HepG2 (cell line): ENCODE measurements at regions not wholly inside any gene's neighbourhood (a gene's known extent, or its start where the extent isn't known, plus 50 kb on each side); places are given as distances from the start of the nearest gene placed in this dataset.

Experiments
- ATAC-seq: fragments of 200-7000 bp; cut with Tn5 transposase; 3 replicates; pipeline ENCODE4 v1.9.1; 2020; ENCODE audit warnings: mild to moderate bottlenecking, moderate library complexity
- BruUV-seq: library from RNA; stranded (reverse); fragments of 400-500 nt; replicated peaks from 2 replicates; lab custom pipeline; 2021; lab: Mats Ljungman, UMichigan
- CTCF ChIA-PET: fragments of 300-600 bp; formaldehyde crosslinking; extraction: SDS; loops from one replicate; lab custom pipeline; 2021; ENCODE audit warnings: low total read pairs, inconsistent platforms, low intra/inter-chr PET ratio; lab: Yijun Ruan, JAX
- POLR2A ChIA-PET: fragments of 350-600 bp; sonication (Branson Sonifier 250); formaldehyde crosslinking; loops from one replicate; lab custom pipeline; 2020; ENCODE audit warnings: antibody characterized with exemption, inconsistent platforms; lab: Yijun Ruan, JAX
- DNase-seq: peaks from one replicate; pipeline ENCODE4 v3.0.0-alpha.2; 2015; ENCODE audit warnings: low spot score
- FAIRE-seq: peaks from 3 replicates; lab custom pipeline; 2011; peaks lifted over from hg19 to GRCh38; lab: Jason Lieb, UNC
- H2AFZ ChIP-seq: one replicate; pipeline ENCODE4 v1.6.1; 2011; ENCODE audit warnings: low read length, inconsistent platforms
- H3K27ac ChIP-seq: fragments of 300-600 bp; 3 replicates; pipeline ENCODE4 v1.8.0; 2011; ENCODE audit warnings: mixed run types, mild to moderate bottlenecking, mixed read lengths, low read length, inconsistent platforms; ENCODE audit not compliant: insufficient read depth; ENCODE audit errors: extremely low read length
- H3K27me3 ChIP-seq, 2 experiments: fragments of 200-600 bp in 1 of 2; 2 replicates in 1 of 2; 3 replicates in 1 of 2; pipeline versions ENCODE4 v1.6.0 to v1.8.0; 2011; ENCODE audit warnings: low read length in 2 of 2, mild to moderate bottlenecking in 2 of 2, moderate library complexity in 2 of 2, inconsistent platforms in 1 of 2; ENCODE audit not compliant: insufficient read depth in 2 of 2, control insufficient read depth in 1 of 2
- H3K36me3 ChIP-seq, 2 experiments: fragments of 200-600 bp in 1 of 2; replicated peaks in 1 of 2; 2 replicates in 1 of 2; 3 replicates in 1 of 2; pipeline versions ENCODE4 v1.5.1 to v1.8.0; 2011; ENCODE audit warnings: low read length in 2 of 2, inconsistent platforms in 1 of 2; ENCODE audit not compliant: insufficient read depth in 2 of 2, control insufficient read depth in 1 of 2
- H3K4me1 ChIP-seq: 2 replicates; pipeline ENCODE4 v1.5.1; 2012; ENCODE audit warnings: low read length, inconsistent platforms; ENCODE audit not compliant: insufficient read depth
- H3K4me2 ChIP-seq: 2 replicates; pipeline ENCODE4 v1.6.0; 2011; ENCODE audit warnings: low read depth, low read length, inconsistent platforms
- H3K4me3 ChIP-seq, 3 experiments: fragments of 200-600 bp in 1 of 3; sonication (generic), shearing (Covaris generic) in 1 of 3; replicated peaks in 1 of 3; 2 replicates each; pipeline ENCODE4 v1.5.1; 2011 to 2016; ENCODE audit warnings: low read length in 3 of 3, inconsistent platforms in 2 of 3, low read depth in 2 of 3, mild to moderate bottlenecking in 2 of 3, control low read depth in 1 of 3, mixed read lengths in 1 of 3; ENCODE audit not compliant: insufficient read depth in 1 of 3
- H3K79me2 ChIP-seq: one replicate; pipeline ENCODE4 v1.6.1; 2011; ENCODE audit warnings: low read length, inconsistent platforms; ENCODE audit not compliant: insufficient read depth
- H3K9ac ChIP-seq: 2 replicates; pipeline ENCODE4 v1.6.0; 2011; ENCODE audit warnings: mild to moderate bottlenecking, low read depth, low read length, inconsistent platforms; ENCODE audit not compliant: insufficient read depth
- H3K9me3 ChIP-seq: 2 replicates; pipeline ENCODE4 v1.5.1; 2012; ENCODE audit warnings: mild to moderate bottlenecking, low read length
- H4K20me1 ChIP-seq: 2 replicates; pipeline ENCODE4 v1.6.0; 2011; ENCODE audit warnings: inconsistent platforms, mild to moderate bottlenecking, low read length, moderate library complexity; ENCODE audit not compliant: insufficient read depth
- ATF7 ChIP-seq, 2 experiments: fragments of 450-650 bp in 1 of 2; sonication (generic) in 1 of 2; formaldehyde crosslinking in 1 of 2; IDR thresholded peaks; 2 replicates each; pipeline versions ENCODE4 v1.4.0 to v1.6.1; 2016 to 2020; ENCODE audit warnings: antibody characterized with exemption in 1 of 2, mild to moderate bottlenecking in 1 of 2, missing genetic modification reagents in 1 of 2
- FIP1L1 ChIP-seq: fragments of 200-400 bp; formaldehyde crosslinking; IDR thresholded peaks from 2 replicates; pipeline ENCODE4 v1.6.1; 2018; ENCODE audit warnings: low read depth, mild to moderate bottlenecking, low read length, moderate library complexity, borderline replicate concordance; ENCODE audit not compliant: insufficient read depth
- HNRNPK ChIP-seq: fragments of 200-400 bp; formaldehyde crosslinking; IDR thresholded peaks from 2 replicates; pipeline ENCODE4 v1.6.1; 2018; ENCODE audit warnings: low read length, low read depth, moderate library complexity, mild to moderate bottlenecking; ENCODE audit not compliant: poor library complexity, severe bottlenecking
- KLF15 ChIP-seq: sonication (generic); formaldehyde crosslinking; IDR thresholded peaks from 2 replicates; pipeline ENCODE4 v1.8.1; 2023; ENCODE audit warnings: borderline replicate concordance, mild to moderate bottlenecking, inconsistent platforms, missing genetic modification reagents, mixed read lengths
- NCOA1 ChIP-seq: sonication (generic); formaldehyde crosslinking; IDR thresholded peaks from 2 replicates; pipeline ENCODE4 v1.9.0; 2021; ENCODE audit warnings: missing genetic modification reagents
- NFIC ChIP-seq: IDR thresholded peaks from 2 replicates; pipeline ENCODE4 v1.6.1; 2012; ENCODE audit warnings: mild to moderate bottlenecking, low read length, inconsistent platforms
- NFKBIZ ChIP-seq: IDR thresholded peaks from 2 replicates; pipeline ENCODE4 v1.6.1; 2018; ENCODE audit warnings: missing genetic modification reagents, missing compliant biosample characterization
- PATZ1 ChIP-seq: sonication (generic); formaldehyde crosslinking; IDR thresholded peaks from 2 replicates; pipeline ENCODE4 v1.4.0; 2020; ENCODE audit warnings: missing genetic modification reagents
- PBX2 ChIP-seq: IDR thresholded peaks from 2 replicates; pipeline ENCODE4 v1.6.1; 2016; ENCODE audit warnings: control low read depth
- RFXANK ChIP-seq: IDR thresholded peaks from 2 replicates; pipeline ENCODE4 v1.6.1; 2016
- ZNF180 ChIP-seq: sonication (generic); formaldehyde crosslinking; IDR thresholded peaks from 2 replicates; pipeline ENCODE4 v1.4.0; 2020; ENCODE audit warnings: low read depth, missing genetic modification reagents, borderline replicate concordance
- ZNF224 ChIP-seq: sonication (generic); formaldehyde crosslinking; IDR thresholded peaks from 2 replicates; pipeline ENCODE4 v1.5.0; 2020; ENCODE audit warnings: mild to moderate bottlenecking, missing genetic modification reagents
- ZNF235 ChIP-seq: sonication (generic); formaldehyde crosslinking; IDR thresholded peaks from 2 replicates; pipeline ENCODE4 v1.8.1; 2023; ENCODE audit warnings: mild to moderate bottlenecking, missing genetic modification reagents, borderline replicate concordance
- ZNF263 ChIP-seq: sonication (generic); formaldehyde crosslinking; IDR thresholded peaks from 2 replicates; pipeline ENCODE4 v1.4.0; 2020; ENCODE audit warnings: missing genetic modification reagents
- ZNF512B ChIP-seq: sonication (generic); formaldehyde crosslinking; IDR thresholded peaks from 2 replicates; pipeline ENCODE4 v1.5.1; 2020; ENCODE audit warnings: missing genetic modification reagents, mild to moderate bottlenecking, borderline replicate concordance
- ZNF770 ChIP-seq: sonication (generic); formaldehyde crosslinking; IDR thresholded peaks from 2 replicates; pipeline ENCODE4 v1.5.0; 2020; ENCODE audit warnings: mild to moderate bottlenecking, missing genetic modification reagents
- WGBS: methylation state at CpG from one replicate; pipeline ENCODE4 v1.1.6; 2017; ENCODE audit warnings: low lambda C conversion rate; 5-methylcytosine and 5-hydroxymethylcytosine counted together
- in situ Hi-C: cut with HindIII; loops from 2 replicates; pipeline ENCODE4 v1.10.0; 2017; ENCODE audit warnings: low pct_unique_long_range_greater_than_20kb; ENCODE audit not compliant: extremely low pct_ligation_motif_present
- intact Hi-C: fragments of 100-400 bp; cut with micrococcal nuclease; formaldehyde crosslinking; loops from one replicate; pipeline ENCODE4 v1.10.0; 2022; ENCODE audit not compliant: unreplicated experiment

GRCh38 chr9:117548556-117548955 is 133.7 kb upstream of the ASTN2 start (continued):
- TF ChIP-seq ZNF770 (CRISPR knock-in tag) (no peak), RFXANK (CRISPR knock-in tag) (no peak), KLF15 (CRISPR knock-in tag) (no peak)

- ATAC-seq (no peak), DNase-seq (no peak), FAIRE-seq (no peak)
- H3K4me2 ChIP-seq: no peak overlapping the region
- no peak for TF ChIP-seq ZNF235 (CRISPR knock-in tag)
- no peak for TF ChIP-seq HNRNPK
- TF ChIP-seq ZNF263 (CRISPR knock-in tag): no peak
- no peak for TF ChIP-seq FIP1L1
- no peak for TF ChIP-seq ATF7 (IDR thresholded peaks at IDR 0.05)
- TF ChIP-seq ATF7 (CRISPR knock-in tag; IDR thresholded peaks at IDR 0.05): no peak
- TF ChIP-seq ZNF512B (CRISPR knock-in tag): no peak
- TF ChIP-seq PATZ1 (CRISPR knock-in tag): no peak
- TF ChIP-seq PBX2 (CRISPR knock-in tag): no peak
- TF ChIP-seq NFIC: no peak
- TF ChIP-seq ZNF224 (CRISPR knock-in tag): no peak
- TF ChIP-seq ZNF180: no peak
- TF ChIP-seq NCOA1 (CRISPR knock-in tag): no peak
- TF ChIP-seq NFKBIZ (CRISPR knock-in tag): no peak
- H3K4me3 ChIP-seq: no peak overlapping the region
- H3K79me2 ChIP-seq: no peaks in the 10 kb centered on the region
- BruUV-seq: no TSS peak
- peaks cover 0 to 1% of the 10 kb centered on the region in 2 experiments; a peak in 2 of 5 replicates for H3K27me3 ChIP-seq
- H3K9me3 ChIP-seq: no peaks in the 10 kb centered on the region
- intact Hi-C loops: no loop called here
- CTCF ChIA-PET: no interaction called here
- POLR2A ChIA-PET: no interaction called here
- WGBS: 3% methylated on average over 3 of the region's 3 CpGs
- no peaks in the 10 kb centered on the region for H3K36me3 ChIP-seq
- in situ Hi-C loops: no loop called here
- H3K4me1 ChIP-seq: no peaks in the 10 kb centered on the region
- H3K27ac ChIP-seq: no peak overlapping the region
- H3K9ac ChIP-seq: no peak overlapping the region
- no peaks in the 10 kb centered on the region for H4K20me1 ChIP-seq
- H2AFZ ChIP-seq: no peak overlapping the region
These were observed 133.0 kb upstream of the ASTN2 start for GRCh38 chr9:117547904-117548303.
